ENCODE measurements at regions not wholly inside any gene's neighbourhood (a gene's known extent, or its start where the extent isn't known, plus 50 kb on each side); places are given as distances from the start of the nearest gene placed in this dataset.

DNA sequence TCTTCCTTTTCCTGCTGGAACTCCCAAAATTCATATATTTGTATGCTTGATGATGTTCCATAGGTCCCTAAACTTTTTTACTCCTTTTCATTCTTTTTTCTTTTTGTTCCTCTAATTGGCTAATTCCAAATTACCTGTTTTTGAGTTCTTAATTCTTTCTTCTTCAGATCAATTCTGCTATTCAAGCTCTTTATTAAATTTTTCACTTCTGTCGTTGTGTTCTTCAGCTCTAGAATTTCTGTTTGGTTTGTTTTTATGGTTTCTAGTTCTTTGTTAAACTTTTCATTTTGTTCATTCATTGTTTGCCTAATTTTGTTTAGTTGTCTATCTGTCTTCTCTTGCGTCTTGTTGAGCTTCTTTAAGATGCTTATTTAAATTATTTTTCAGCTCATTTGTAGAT, 154.8 kb downstream of the TPH2 start:
- H3K9me3 Mint-ChIP-seq, result no peaks in the 10 kb centered on the region
- no peak for TF ChIP-seq EZH2phosphoT487 (IDR thresholded peaks at IDR 0.05; ENCODE audit: unreplicated experiment)
- TF ChIP-seq NANOG (IDR thresholded peaks at IDR 0.05; ENCODE audit: borderline replicate concordance), result no peak
- TF ChIP-seq ZNF114 (CRISPR knock-in tag; IDR thresholded peaks at IDR 0.05), result no peak
- TF ChIP-seq CREB1 (CRISPR knock-in tag; IDR thresholded peaks at IDR 0.05; ENCODE audit: low read depth), result no peak
- Histone ChIP-seq H3F3A (replicated peaks; ENCODE audit: low read depth) (no peaks in the 10 kb centered on the region), H3K27ac (ENCODE audit: low read depth) (no peak overlapping the region), H4K20me1 (replicated peaks; ENCODE audit: insufficient read depth) (no peaks in the 10 kb centered on the region), H3K36me3 (ENCODE audit: insufficient read depth) (no peaks in the 10 kb centered on the region), H3K9me2 (ENCODE audit: insufficient read depth) (peaks cover 7% of the 10 kb centered on the region; the same call in 1 of the 2 replicates), H3K4me2 (no peak overlapping the region), H2AFZ (no peak overlapping the region), H3K4me3 (no peak overlapping the region), H3K79me2 (replicated peaks; ENCODE audit: insufficient read depth) (no peaks in the 10 kb centered on the region), H3K4me1 (ENCODE audit: insufficient read depth) (no peaks in the 10 kb centered on the region), H3K27me3 (ENCODE audit: insufficient read depth) (no peaks in the 10 kb centered on the region)
- no peak overlapping the region for H3K4me3 Mint-ChIP-seq
- H3K36me3 Mint-ChIP-seq (ENCODE audit: low read depth), result no peaks in the 10 kb centered on the region
- no peaks in the 10 kb centered on the region for H3K4me1 Mint-ChIP-seq
- no peak for ATAC-seq
- no peak overlapping the region for H3K27ac Mint-ChIP-seq
- DNase-seq (ENCODE audit: low spot score), result no peak
- H3K27me3 Mint-ChIP-seq (ENCODE audit: insufficient read depth, low read depth, poor library complexity), result no peaks in the 10 kb centered on the region

DNA sequence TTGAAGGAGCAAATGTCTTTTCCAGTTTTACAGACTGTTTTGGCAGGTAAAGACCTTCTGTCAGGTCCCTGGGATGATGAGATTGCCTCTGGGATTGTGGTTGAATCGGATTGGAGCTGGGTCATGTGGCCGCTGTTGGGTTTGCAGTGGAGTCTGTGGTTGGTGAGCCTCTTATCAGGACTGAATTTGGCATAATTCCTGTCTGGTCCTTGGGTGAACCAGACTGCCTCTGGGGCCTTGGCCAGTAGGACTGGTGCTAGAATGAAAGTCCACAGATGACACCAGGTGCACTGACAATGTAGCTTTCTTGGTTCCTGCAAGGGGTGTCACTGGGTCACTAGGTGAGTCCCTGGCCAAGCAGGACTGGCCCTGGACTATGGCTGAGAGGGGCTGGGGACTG, 155.3 kb downstream of the TPH2 start:
- ATAC-seq (no peak), DNase-seq (ENCODE audit: low spot score) (no peak)
- no peak overlapping the region for H3K27ac ChIP-seq (ENCODE audit: low read depth)

DNA sequence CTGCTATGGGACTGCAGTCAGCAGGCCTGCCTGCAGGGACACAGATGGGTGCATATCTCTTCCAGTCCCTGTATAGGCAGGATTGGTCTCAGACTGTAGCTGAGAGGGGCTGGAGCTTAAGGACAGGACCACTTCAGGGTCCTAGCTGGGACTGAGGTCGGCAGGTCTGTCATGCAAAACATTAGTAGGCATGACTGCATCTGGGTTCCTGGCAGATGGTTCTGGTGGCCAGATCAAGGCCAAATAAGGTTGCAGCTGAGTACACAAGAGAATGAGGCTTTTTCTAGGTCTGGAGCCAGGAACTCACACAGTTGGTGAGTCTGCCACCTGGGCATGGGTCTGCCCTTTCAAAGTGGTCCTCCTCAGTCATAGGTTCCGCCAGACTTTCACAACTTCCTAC, 155.8 kb downstream of the TPH2 start:
- no peaks in the 10 kb centered on the region for H3K36me3 ChIP-seq (ENCODE audit: insufficient read depth)
- H3K79me2 ChIP-seq (replicated peaks; ENCODE audit: insufficient read depth), result no peaks in the 10 kb centered on the region
- H3K4me2 ChIP-seq, result no peak overlapping the region
- peaks cover 10% of the 10 kb centered on the region; the same call in 1 of the 2 replicates for H3K9me2 ChIP-seq (ENCODE audit: insufficient read depth)
- no peaks in the 10 kb centered on the region for H3K9me3 Mint-ChIP-seq
- H3K4me3 Mint-ChIP-seq, result no peak overlapping the region
- no peak overlapping the region for H2AFZ ChIP-seq
- DNase-seq (ENCODE audit: low spot score) (no peak), ATAC-seq (no peak)
- H3K27me3 Mint-ChIP-seq (ENCODE audit: insufficient read depth, low read depth, poor library complexity), result no peaks in the 10 kb centered on the region
- no peaks in the 10 kb centered on the region for H3K27me3 ChIP-seq (ENCODE audit: insufficient read depth)
- no peaks in the 10 kb centered on the region for H3F3A ChIP-seq (replicated peaks; ENCODE audit: low read depth)
- H3K4me3 ChIP-seq, result no peak overlapping the region
- H4K20me1 ChIP-seq (replicated peaks; ENCODE audit: insufficient read depth), result no peaks in the 10 kb centered on the region
- H3K4me1 ChIP-seq (ENCODE audit: insufficient read depth), result no peaks in the 10 kb centered on the region
- no peaks in the 10 kb centered on the region for H3K36me3 Mint-ChIP-seq (ENCODE audit: low read depth)
- no peak overlapping the region for H3K27ac Mint-ChIP-seq
- H3K4me1 Mint-ChIP-seq, result no peaks in the 10 kb centered on the region
- no peak overlapping the region for H3K27ac ChIP-seq (ENCODE audit: low read depth)
- TF ChIP-seq EZH2 (IDR thresholded peaks at IDR 0.05; ENCODE audit: low read depth, unreplicated experiment), result no peak
- TF ChIP-seq EZH2phosphoT487 (IDR thresholded peaks at IDR 0.05; ENCODE audit: unreplicated experiment), result no peak
- no peak for TF ChIP-seq STAT1 (IDR thresholded peaks at IDR 0.05; ENCODE audit: unreplicated experiment)

More for the DNA sequence above, 155.3 kb downstream of the TPH2 start:
- H3K4me1 ChIP-seq (ENCODE audit: insufficient read depth), result no peaks in the 10 kb centered on the region
- no peaks in the 10 kb centered on the region for H3K36me3 ChIP-seq (ENCODE audit: insufficient read depth)
- no peak overlapping the region for H2AFZ ChIP-seq
- H3K9me3 Mint-ChIP-seq, result no peaks in the 10 kb centered on the region
- no peak for TF ChIP-seq JUNB (IDR thresholded peaks at IDR 0.05; ENCODE audit: unreplicated experiment)
- no peak for TF ChIP-seq CREB1 (CRISPR knock-in tag; IDR thresholded peaks at IDR 0.05; ENCODE audit: low read depth)
- H3K27ac Mint-ChIP-seq, result no peak overlapping the region
- H3K27me3 Mint-ChIP-seq (ENCODE audit: insufficient read depth, low read depth, poor library complexity), result no peaks in the 10 kb centered on the region
- no peaks in the 10 kb centered on the region for H3K27me3 ChIP-seq (ENCODE audit: insufficient read depth)
- no peak overlapping the region for H3K4me3 Mint-ChIP-seq
- no peak overlapping the region for H3K4me3 ChIP-seq
- H3K9me2 ChIP-seq (ENCODE audit: insufficient read depth), result peaks cover 10% of the 10 kb centered on the region; the same call in 1 of the 2 replicates
- H3K36me3 Mint-ChIP-seq (ENCODE audit: low read depth), result no peaks in the 10 kb centered on the region
- H3K4me1 Mint-ChIP-seq, result no peaks in the 10 kb centered on the region
- no peaks in the 10 kb centered on the region for H3F3A ChIP-seq (replicated peaks; ENCODE audit: low read depth)
- H4K20me1 ChIP-seq (replicated peaks; ENCODE audit: insufficient read depth), result no peaks in the 10 kb centered on the region
- H3K79me2 ChIP-seq (replicated peaks; ENCODE audit: insufficient read depth), result no peaks in the 10 kb centered on the region
- no peak overlapping the region for H3K4me2 ChIP-seq

All from GM23338 (cell line).